KMS-11 (cell line): ENCODE measurements at regions not wholly inside any gene's neighbourhood (a gene's known extent, or its start where the extent isn't known, plus 50 kb on each side); places are given as distances from the start of the nearest gene placed in this dataset.

ENCODE experiments used
- H2AFZ ChIP-seq: fragments of 200-600 bp; sonication (generic); 2 replicates; pipeline ENCODE4 v1.6.1; 2016; ENCODE audit warnings: antibody characterized with exemption, mixed run types, low read depth
- H3K27ac ChIP-seq: fragments of 200-600 bp; sonication (generic); 2 replicates; pipeline ENCODE4 v1.6.1; 2016; ENCODE audit warnings: mild to moderate bottlenecking, mixed run types
- H3K27me3 ChIP-seq: fragments of 200-600 bp; sonication (generic); 2 replicates; pipeline ENCODE4 v1.6.1; 2017; ENCODE audit warnings: mild to moderate bottlenecking, low read depth, mixed run types, moderate library complexity; ENCODE audit not compliant: insufficient read depth
- H3K36me3 ChIP-seq: fragments of 200-600 bp; sonication (generic); 2 replicates; pipeline ENCODE4 v1.6.1; 2017; ENCODE audit warnings: mild to moderate bottlenecking, mixed run types; ENCODE audit not compliant: insufficient read depth
- H3K4me1 ChIP-seq: fragments of 200-600 bp; sonication (generic); 2 replicates; pipeline ENCODE4 v1.6.1; 2016; ENCODE audit warnings: mild to moderate bottlenecking, low read depth, mixed run types; ENCODE audit not compliant: poor library complexity, severe bottlenecking
- H3K4me2 ChIP-seq: fragments of 200-600 bp; sonication (generic); 2 replicates; pipeline ENCODE4 v1.7.0; 2016; ENCODE audit warnings: mild to moderate bottlenecking, mixed run types
- H3K4me3 ChIP-seq: fragments of 200-600 bp; sonication (generic); IDR thresholded peaks from 2 replicates; pipeline ENCODE4 v1.6.1; 2017; ENCODE audit warnings: low read depth, low read length, mixed read lengths; ENCODE audit not compliant: insufficient read depth
- H3K79me2 ChIP-seq: fragments of 200-600 bp; sonication (generic); 2 replicates; pipeline ENCODE4 v1.6.1; 2016; ENCODE audit warnings: low read depth, mixed run types; ENCODE audit not compliant: insufficient read depth
- H3K9ac ChIP-seq: fragments of 200-600 bp; sonication (generic); 2 replicates; pipeline ENCODE4 v1.6.1; 2016; ENCODE audit warnings: mild to moderate bottlenecking, mixed run types
- H4K20me1 ChIP-seq: fragments of 200-600 bp; sonication (generic); 2 replicates; pipeline ENCODE4 v1.6.1; 2016; ENCODE audit warnings: mild to moderate bottlenecking, mixed run types; ENCODE audit not compliant: insufficient read depth
- CTCF ChIP-seq: fragments of 200-600 bp; sonication (generic); conservative IDR thresholded peaks from 2 replicates; pipeline ENCODE4 v1.6.1; 2017; ENCODE audit warnings: low read depth, mild to moderate bottlenecking, antibody characterized with exemption, low read length, moderate library complexity, mixed read lengths

- Histone ChIP-seq H3K4me3 (no peak overlapping the region), H3K27ac (no peak overlapping the region), H3K4me1 (no peaks in the 10 kb centered on the region), H2AFZ (no peak overlapping the region), H3K27me3 (no peaks in the 10 kb centered on the region), H4K20me1 (no peaks in the 10 kb centered on the region), H3K9ac (no peak overlapping the region), H3K4me2 (no peak overlapping the region), H3K36me3 (no peaks in the 10 kb centered on the region), H3K79me2 (no peaks in the 10 kb centered on the region)
- no peak for TF ChIP-seq CTCF
These were observed 55.9 kb upstream of the EDNRA start for GRCh38 chr4:147425019-147425418.

- no peak for TF ChIP-seq CTCF
- Histone ChIP-seq H3K79me2 (no peaks in the 10 kb centered on the region), H2AFZ (no peak overlapping the region), H3K4me3 (no peak overlapping the region), H3K4me1 (no peaks in the 10 kb centered on the region), H3K27ac (no peak overlapping the region), H3K27me3 (no peaks in the 10 kb centered on the region), H3K9ac (no peak overlapping the region), H3K36me3 (no peaks in the 10 kb centered on the region), H4K20me1 (no peaks in the 10 kb centered on the region), H3K4me2 (no peak overlapping the region)
These were observed 52.3 kb upstream of the EDNRA start for GRCh38 chr4:147428583-147428982.

- no peak overlapping the region for H3K9ac ChIP-seq
- no peak overlapping the region for H3K27ac ChIP-seq
- H3K4me2 ChIP-seq, result no peak overlapping the region
- no peak overlapping the region for H2AFZ ChIP-seq
- H3K36me3 ChIP-seq, result no peaks in the 10 kb centered on the region
- H3K4me3 ChIP-seq, result no peak overlapping the region
- no peak for TF ChIP-seq CTCF
- no peaks in the 10 kb centered on the region for H3K27me3 ChIP-seq
- H4K20me1 ChIP-seq, result no peaks in the 10 kb centered on the region
- no peaks in the 10 kb centered on the region for H3K4me1 ChIP-seq
- H3K79me2 ChIP-seq, result no peaks in the 10 kb centered on the region
These were observed 50.8 kb upstream of the EDNRA start for GRCh38 chr4:147430111-147430510.
